Activated naive CD8-positive, alpha-beta T cell treated with anti-CD3 and anti-CD28 coated beads, Interleukin-2, amount 50 U/mL, for 24 hours (primary cell): ENCODE measurements at regions not wholly inside any gene's neighbourhood (a gene's known extent, or its start where the extent isn't known, plus 50 kb on each side); places are given as distances from the start of the nearest gene placed in this dataset.
"Not testable (repeated sequence)": the region's sequence is repeated elsewhere in the genome, so short reads cannot be mapped to it uniquely, and the experiment has no call there.

Source experiments
- ATAC-seq: fragments of 150-1000 bp; cut with Tn5 transposase; one replicate; pipeline ENCODE4 v1.10.0; 2021
- DNase-seq: peaks from one replicate; pipeline ENCODE4 v3.0.0; 2021
- H3K27ac Mint-ChIP-seq: one replicate; pipeline ENCODE4 v1.8.0; 2021; ENCODE audit warnings: mild to moderate bottlenecking, mixed read lengths
- H3K27me3 Mint-ChIP-seq: one replicate; pipeline ENCODE4 v1.8.0; 2021; ENCODE audit warnings: mixed read lengths
- H3K36me3 Mint-ChIP-seq: one replicate; pipeline ENCODE4 v1.8.0; 2021; ENCODE audit warnings: low read depth, mixed read lengths
- H3K4me1 Mint-ChIP-seq: one replicate; pipeline ENCODE4 v1.8.0; 2021; ENCODE audit warnings: mixed read lengths
- H3K4me3 Mint-ChIP-seq: one replicate; pipeline ENCODE4 v1.8.0; 2021; ENCODE audit warnings: mild to moderate bottlenecking, moderate library complexity, mixed read lengths
- H3K9me3 Mint-ChIP-seq: one replicate; pipeline ENCODE4 v1.8.0; 2021; ENCODE audit warnings: mixed read lengths

DNA sequence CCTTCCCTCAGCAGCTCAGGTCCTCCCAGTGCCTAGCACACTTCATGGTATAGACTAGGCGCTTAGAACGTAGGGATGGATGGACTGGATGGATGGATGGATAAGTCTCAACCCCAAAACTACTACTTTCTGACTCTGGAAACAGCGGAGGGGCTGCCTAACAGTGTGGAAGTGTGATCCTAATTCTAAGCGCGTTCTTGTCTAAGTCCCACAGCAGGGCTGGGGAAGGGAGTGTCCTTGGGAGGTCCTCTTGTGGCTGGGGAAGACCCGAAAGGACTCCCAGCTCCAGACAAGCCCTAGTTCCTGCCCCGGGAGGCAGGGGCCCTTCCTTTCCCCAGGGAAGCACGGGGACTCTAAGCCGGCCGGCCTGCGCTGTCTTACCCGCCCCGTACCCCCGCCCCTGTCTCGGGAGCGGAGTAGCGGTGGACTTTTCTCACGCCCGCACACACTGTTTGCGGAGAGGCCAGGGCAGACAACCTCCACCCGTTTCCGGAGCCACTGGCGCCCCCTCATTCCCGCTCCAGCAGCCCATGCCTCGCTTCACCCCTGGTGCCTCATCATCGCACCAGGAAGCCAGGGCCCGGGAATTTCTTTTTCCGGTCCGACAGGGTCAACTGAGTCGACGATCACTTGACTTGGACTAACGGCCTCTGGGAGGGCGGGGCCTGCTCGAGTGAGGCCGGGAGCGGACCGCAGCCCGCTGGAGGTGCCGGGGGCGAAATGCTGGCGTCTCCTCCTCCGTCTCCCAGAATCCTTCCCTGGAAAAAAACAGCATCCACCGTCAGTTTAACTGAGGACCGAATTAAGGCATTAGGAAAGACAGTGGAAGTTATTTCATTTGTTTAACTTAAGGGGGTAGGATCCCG is 133.3 kb downstream of the TBC1D2B start:
- Mint-ChIP-seq H3K27ac (no peak overlapping the region), H3K4me3 (peak overlapping the region; percentile 69), H3K9me3 (no peaks in the 10 kb centered on the region), H3K4me1 (peaks cover 12% of the 10 kb centered on the region), H3K27me3 (peaks cover 2% of the 10 kb centered on the region), H3K36me3 (no peaks in the 10 kb centered on the region)
- DNase-seq, result peak; percentile 68
- ATAC-seq, result peak; percentile 67

DNA sequence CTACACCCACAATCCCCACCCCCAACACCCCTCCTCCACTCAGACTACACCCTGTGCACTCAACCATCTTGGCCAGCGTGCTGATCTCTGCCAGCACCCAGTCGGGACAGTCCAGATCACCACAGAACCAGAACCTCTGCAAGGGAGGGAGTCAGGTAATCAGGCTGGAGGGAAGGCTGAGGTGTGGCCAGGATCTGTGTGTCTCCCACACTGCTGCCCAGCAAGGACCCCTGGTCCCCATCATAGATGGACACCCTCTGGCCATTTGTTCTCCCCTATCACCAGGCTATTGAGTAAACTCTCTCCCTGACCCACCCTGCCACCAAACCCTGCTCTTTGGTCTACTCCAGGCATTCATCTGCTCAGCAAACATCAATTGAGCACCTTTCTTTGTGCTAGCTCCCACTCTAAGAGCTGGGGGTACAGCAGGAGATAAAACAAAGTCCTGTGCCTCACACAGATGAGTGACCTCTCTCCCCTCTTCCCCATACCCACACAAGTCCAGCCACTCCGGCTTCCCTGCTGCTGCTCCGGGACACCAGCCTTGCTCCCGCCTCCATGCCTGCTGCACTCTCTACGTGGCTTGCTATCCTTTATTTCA is 134.8 kb downstream of the TBC1D2B start:
- H3K36me3 Mint-ChIP-seq, result no peaks in the 10 kb centered on the region
- H3K27me3 Mint-ChIP-seq, result no peaks in the 10 kb centered on the region
- H3K9me3 Mint-ChIP-seq, result no peaks in the 10 kb centered on the region
- H3K4me1 Mint-ChIP-seq, result peaks cover 12% of the 10 kb centered on the region
- no peak overlapping the region for H3K27ac Mint-ChIP-seq
- H3K4me3 Mint-ChIP-seq, result no peak overlapping the region
- ATAC-seq (no peak), DNase-seq (no peak)

DNA sequence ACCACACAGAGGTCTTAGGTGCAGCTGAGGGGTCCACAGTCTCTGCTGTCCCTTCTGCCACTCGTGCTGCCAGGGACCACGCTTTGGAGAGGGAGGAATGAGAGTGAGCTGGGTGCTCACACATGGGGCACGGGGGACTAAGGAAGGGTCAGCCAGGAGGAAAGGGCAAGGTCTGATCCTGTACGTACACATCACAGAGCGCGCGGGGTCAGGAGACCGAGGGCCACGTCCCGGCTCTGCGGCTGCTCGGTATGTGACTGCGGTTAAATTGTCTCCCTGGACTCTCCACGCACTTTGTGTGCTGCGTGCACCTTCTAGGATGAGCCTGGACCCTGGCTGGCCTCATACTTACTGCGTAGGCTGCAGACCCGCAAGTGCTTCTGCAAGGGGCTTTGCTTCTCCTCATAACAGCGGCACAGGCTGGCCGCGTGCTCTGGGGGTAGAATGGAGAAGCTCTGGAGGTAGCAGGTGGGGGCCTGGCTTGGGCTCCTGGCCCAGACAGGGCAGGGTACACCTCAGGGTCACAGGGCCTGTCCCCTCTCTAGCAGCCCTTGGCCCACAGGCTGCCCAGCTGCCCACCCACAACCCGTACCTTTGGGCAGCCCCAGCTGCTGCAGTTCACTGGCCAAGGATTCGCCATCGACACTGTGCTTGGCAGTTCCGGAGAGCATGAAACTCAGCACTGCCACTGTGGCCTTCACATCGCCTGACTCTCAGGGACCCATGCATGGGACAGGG is 136.3 kb downstream of the TBC1D2B start:
- H3K4me3 Mint-ChIP-seq, H3K9me3 Mint-ChIP-seq, DNase-seq, H3K27ac Mint-ChIP-seq, ATAC-seq, H3K27me3 Mint-ChIP-seq, H3K36me3 Mint-ChIP-seq: not testable (repeated sequence)
- H3K4me1 Mint-ChIP-seq, result peaks cover 12% of the 10 kb centered on the region

DNA sequence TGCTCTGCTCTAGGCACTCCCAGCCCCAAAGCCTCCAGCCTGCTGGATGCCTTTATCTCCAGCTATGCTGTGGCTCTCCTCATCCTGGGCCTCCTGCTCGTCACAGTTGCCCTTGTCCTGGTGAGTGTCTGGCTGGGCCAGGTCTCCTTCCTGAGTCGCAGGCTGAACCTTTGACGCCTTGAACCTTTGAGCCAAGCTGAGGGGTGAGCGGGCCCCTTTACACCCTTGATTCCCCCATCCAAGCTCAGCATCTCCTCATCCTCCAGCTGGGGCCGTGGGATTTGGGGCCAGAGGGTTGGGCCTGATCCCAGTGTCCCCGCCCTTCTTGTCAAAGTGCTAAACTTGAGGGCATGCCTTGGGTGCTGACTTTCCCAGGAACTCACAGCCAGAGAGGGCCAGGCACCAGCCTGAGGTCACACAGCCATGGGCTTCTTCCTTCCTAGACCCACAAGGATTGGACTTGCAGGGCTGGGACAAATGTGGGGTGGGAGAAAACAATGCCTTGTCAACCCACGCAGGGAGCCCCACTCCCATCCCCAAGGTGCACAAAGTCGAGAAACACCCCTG is 137.0 kb downstream of the TBC1D2B start:
- H3K36me3 Mint-ChIP-seq, result no peaks in the 10 kb centered on the region
- no peak overlapping the region for H3K27ac Mint-ChIP-seq
- peaks cover 12% of the 10 kb centered on the region for H3K4me1 Mint-ChIP-seq
- H3K4me3 Mint-ChIP-seq, result no peak overlapping the region
- no peaks in the 10 kb centered on the region for H3K9me3 Mint-ChIP-seq
- no peak for ATAC-seq
- H3K27me3 Mint-ChIP-seq, result no peaks in the 10 kb centered on the region
- no peak for DNase-seq

DNA sequence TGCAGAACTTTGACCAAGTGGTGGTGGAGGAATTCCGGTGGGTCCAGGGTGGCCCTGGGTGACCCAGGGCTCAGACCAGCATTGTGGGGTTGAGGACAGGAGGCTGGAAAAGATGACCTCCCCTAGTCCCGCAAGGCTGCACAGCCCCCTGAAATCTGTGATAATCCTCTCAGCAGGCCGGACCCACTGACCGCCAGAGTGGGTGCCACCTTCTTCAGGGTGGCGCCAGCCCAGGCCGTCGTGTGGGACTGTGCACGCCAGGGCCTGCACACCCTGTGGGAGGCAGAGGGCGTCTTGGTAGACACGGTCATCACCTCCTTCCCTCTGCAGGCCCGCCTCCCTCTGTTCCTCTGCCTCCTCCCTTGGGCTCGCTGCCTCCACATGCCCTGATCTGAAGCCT is 137.7 kb downstream of the TBC1D2B start:
- H3K36me3 Mint-ChIP-seq, result no peaks in the 10 kb centered on the region
- H3K27ac Mint-ChIP-seq, result no peak overlapping the region
- ATAC-seq, result no peak

DNA sequence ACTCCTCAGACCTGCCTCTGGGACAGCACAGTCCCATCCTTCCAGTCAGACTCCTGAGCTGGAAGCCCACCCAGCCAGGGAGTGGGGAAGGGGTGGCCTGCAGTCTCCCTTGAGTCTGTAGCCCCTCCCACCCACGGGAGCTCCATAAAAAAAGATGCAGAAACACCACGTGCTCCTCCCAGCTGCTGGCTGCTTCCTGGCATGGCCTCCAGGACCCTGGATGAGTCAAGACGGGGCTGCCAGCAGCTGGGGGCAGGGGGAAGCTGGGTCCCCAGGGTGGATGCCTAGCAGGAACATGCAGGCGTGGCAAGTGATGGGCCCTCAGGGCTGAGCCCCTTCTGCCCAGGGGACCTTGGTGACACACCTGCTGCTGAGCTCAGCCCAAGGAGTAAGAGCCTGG is 138.5 kb downstream of the TBC1D2B start:
- not testable (repeated sequence) for H3K27ac Mint-ChIP-seq, H3K4me3 Mint-ChIP-seq, DNase-seq, H3K9me3 Mint-ChIP-seq, H3K4me1 Mint-ChIP-seq, ATAC-seq, H3K27me3 Mint-ChIP-seq, H3K36me3 Mint-ChIP-seq

More for the DNA sequence above, 137.7 kb downstream of the TBC1D2B start:
- H3K9me3 Mint-ChIP-seq, result no peaks in the 10 kb centered on the region
- H3K4me1 Mint-ChIP-seq, result peaks cover 8% of the 10 kb centered on the region
- DNase-seq, result no peak
- no peaks in the 10 kb centered on the region for H3K27me3 Mint-ChIP-seq
- no peak overlapping the region for H3K4me3 Mint-ChIP-seq

DNA sequence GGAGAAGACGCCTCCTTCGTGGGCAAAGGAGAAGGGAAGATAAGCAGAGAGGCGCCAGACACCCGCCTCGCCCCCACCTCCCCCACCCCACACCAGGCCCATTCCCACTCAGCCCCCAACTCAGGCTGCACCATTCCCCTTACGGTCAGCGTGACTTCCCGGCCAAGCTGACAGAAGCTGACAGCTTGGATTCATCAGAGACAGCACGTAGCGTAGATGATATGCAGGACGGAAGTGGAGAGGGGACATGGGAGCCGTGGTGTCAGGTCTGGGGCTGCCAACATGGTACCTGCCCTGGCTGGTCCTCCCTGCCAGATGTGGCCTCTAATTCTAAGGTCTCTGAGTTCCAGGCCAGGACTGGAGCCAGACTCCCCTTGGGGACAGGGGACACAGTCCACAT is 139.0 kb downstream of the TBC1D2B start:
- H3K9me3 Mint-ChIP-seq, H3K27me3 Mint-ChIP-seq, H3K4me1 Mint-ChIP-seq: not testable (repeated sequence)

DNA sequence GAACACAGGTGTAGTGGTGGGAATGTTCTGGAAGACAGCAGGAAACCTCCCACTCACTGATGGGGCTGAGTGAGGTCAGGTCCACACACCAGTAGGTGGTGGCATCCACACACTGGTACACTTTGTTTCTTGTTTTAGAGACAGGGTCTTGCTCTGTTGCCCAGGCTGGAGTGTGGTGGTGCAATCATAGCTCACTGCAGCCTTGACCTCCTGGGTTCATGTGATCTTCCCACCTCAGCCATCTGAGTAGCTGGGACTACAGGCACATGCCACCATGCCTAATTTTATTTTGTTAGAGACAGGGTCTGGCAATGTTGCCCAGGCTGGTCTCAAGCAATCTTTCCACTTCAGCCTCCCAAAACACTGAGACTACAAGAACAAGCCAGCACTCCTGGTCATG is 140.9 kb downstream of the TBC1D2B start:
- H3K4me1 Mint-ChIP-seq, H3K27me3 Mint-ChIP-seq, ATAC-seq, DNase-seq, H3K36me3 Mint-ChIP-seq, H3K4me3 Mint-ChIP-seq, H3K27ac Mint-ChIP-seq, H3K9me3 Mint-ChIP-seq: not testable (repeated sequence)

More for the DNA sequence above, 139.0 kb downstream of the TBC1D2B start:
- not testable (repeated sequence) for H3K4me3 Mint-ChIP-seq, H3K36me3 Mint-ChIP-seq, H3K27ac Mint-ChIP-seq, ATAC-seq, DNase-seq

DNA sequence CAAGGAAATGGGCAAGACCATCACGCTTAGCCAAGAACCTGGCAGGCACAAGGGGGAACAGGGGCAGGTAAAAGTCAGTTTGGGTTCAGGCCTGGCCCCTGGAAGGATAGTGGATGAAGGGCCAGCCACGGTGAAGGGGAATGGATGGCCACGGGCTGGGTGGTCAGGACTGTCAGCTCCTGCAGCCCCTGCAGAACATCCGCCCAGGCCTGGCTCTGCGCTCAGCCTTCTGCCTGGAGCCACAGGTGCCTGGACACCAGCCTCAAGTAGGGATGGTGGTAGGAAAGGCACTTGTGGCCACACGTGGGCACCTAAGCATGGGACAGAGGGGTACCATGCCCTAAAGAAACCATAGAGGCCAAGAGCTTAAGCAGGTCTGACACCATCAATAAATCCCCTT is 143.0 kb downstream of the TBC1D2B start:
- not testable (repeated sequence) for DNase-seq, H3K27me3 Mint-ChIP-seq, H3K27ac Mint-ChIP-seq, H3K9me3 Mint-ChIP-seq, ATAC-seq, H3K36me3 Mint-ChIP-seq, H3K4me3 Mint-ChIP-seq, H3K4me1 Mint-ChIP-seq

DNA sequence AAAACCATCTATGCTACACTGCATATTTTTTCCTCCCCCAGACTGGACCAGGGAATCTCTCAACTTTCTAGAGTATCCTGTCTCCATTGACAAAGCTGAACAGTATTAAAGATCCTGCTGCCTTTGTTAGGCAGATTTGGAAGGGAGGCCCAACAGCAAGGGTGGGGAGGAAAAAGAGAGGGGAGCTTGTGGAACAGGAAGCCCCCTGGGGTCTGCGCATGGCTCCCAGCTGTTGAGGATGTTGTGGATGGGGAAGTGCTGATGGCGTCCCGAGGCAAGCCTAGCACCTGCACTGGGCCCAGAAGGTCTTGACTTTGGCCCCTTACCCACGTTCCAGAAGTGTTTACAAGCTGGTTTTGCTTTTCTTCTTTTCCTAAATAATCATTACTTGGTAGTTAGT is 146.6 kb downstream of the TBC1D2B start:
- H3K4me3 Mint-ChIP-seq, DNase-seq, H3K36me3 Mint-ChIP-seq, H3K27me3 Mint-ChIP-seq, H3K4me1 Mint-ChIP-seq, H3K27ac Mint-ChIP-seq, H3K9me3 Mint-ChIP-seq, ATAC-seq: not testable (repeated sequence)

DNA sequence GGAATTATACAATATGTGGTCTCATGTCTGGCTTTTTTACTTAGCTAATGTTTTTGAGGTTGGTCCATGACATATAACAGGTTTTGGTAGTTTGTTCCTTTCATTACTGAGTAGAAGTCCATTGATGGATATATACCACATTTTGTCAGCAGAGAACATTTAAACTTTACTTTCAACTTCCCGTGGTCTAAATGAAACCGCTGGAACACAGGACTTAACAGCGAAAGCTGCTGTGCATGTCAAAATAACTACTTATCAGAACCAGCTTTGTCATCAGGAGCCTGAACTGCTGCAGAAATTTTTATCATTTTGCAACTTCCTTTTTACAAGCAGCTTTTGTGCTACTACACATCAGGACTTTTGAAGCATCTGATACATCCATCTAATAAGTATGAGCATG is 147.0 kb downstream of the TBC1D2B start:
- H3K36me3 Mint-ChIP-seq, H3K27me3 Mint-ChIP-seq, H3K9me3 Mint-ChIP-seq, H3K4me1 Mint-ChIP-seq, H3K4me3 Mint-ChIP-seq, DNase-seq, ATAC-seq, H3K27ac Mint-ChIP-seq: not testable (repeated sequence)

DNA sequence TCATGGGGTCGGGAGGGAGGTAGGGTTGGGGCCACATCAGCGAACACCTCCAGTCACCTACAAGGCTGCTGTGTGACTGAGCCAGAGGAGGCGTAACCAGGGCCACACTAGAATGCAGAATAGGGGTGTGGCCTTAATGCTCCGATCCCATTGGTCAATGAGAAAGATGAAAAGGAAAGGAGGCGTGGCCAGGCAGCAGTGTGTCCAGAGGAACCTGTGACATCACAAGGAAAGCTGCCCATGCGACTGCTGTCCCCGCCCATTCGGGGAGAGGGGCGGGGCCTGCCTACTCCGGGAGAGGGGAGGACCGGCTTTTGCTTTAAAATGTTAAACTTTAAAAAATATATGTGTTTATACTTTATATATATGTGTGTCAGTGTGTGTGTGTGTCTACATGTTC is 150.7 kb downstream of the TBC1D2B start:
- not testable (repeated sequence) for H3K36me3 Mint-ChIP-seq, ATAC-seq, H3K4me1 Mint-ChIP-seq, H3K9me3 Mint-ChIP-seq, H3K4me3 Mint-ChIP-seq, DNase-seq, H3K27ac Mint-ChIP-seq, H3K27me3 Mint-ChIP-seq

DNA sequence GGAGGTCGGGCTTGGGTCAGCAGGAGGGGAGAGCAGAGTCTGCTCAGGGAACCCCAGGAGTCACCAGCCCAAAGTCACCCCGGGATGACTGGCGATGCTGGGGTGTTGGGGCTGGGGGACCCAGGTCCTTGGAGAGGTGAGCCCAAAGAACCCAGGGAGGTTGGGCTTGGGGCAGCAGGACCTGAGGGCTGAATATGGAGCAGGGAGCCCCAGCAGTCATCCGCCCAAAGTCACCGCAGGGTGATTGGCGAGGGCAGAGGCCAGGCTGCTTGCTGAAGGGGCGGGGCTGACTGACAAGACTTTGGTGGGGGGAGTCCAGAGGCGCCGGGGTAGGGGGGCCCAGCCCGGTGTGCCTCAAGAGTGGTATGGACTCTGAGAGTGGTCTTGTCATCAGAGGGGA is 151.2 kb downstream of the TBC1D2B start:
- not testable (repeated sequence) for H3K9me3 Mint-ChIP-seq, H3K4me1 Mint-ChIP-seq, H3K36me3 Mint-ChIP-seq, ATAC-seq, H3K27ac Mint-ChIP-seq, DNase-seq, H3K4me3 Mint-ChIP-seq, H3K27me3 Mint-ChIP-seq

DNA sequence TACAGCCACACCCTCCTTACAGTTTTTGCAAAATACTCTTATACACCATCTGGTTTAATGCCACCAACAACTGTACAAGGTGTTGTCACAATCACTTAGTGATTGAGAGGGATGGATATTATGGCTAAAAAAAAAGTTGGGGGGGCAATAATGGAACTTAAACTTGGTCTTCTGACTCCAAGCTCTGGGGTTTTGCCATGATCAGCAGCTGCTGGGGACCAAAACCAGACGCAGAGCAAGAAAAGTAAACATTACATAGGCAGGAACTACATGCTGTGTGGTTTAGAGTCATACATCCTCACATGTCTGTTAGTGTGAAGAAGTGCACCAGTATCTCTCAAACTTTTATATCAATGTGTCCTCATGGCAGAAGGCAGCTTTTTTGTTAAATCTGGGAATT is 152.4 kb downstream of the TBC1D2B start:
- not testable (repeated sequence) for H3K36me3 Mint-ChIP-seq, H3K4me3 Mint-ChIP-seq, DNase-seq

DNA sequence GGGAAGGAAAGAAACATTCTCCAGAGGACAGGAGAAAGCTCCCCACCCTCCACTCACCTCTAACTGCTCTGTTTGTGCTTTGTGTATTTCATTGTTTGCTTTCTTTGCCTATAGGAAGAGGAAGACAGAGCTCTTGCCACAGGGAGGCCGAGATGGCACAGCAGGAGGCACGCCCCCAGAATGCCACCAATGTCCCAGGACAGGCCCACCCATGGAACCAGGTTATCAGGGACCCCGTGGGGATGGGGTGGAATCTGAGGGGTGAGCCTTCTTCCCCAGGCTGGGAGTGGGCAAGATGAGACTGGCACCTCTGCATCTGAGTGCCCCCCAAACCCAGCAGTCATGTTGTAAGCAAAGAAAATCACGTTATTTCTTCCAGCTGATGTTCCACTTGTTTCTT is 155.8 kb downstream of the TBC1D2B start:
- Mint-ChIP-seq H3K36me3 (no peaks in the 10 kb centered on the region), H3K27ac (no peak overlapping the region), H3K27me3 (peaks cover 12% of the 10 kb centered on the region), H3K9me3 (no peaks in the 10 kb centered on the region), H3K4me3 (no peak overlapping the region), H3K4me1 (no peaks in the 10 kb centered on the region)
- ATAC-seq (no peak), DNase-seq (no peak)

More for the DNA sequence above, 152.4 kb downstream of the TBC1D2B start:
- ATAC-seq, H3K9me3 Mint-ChIP-seq, H3K27ac Mint-ChIP-seq, H3K27me3 Mint-ChIP-seq, H3K4me1 Mint-ChIP-seq: not testable (repeated sequence)
